NT2/D1 (cell line): ENCODE measurements at regions not wholly inside any gene's neighbourhood (a gene's known extent, or its start where the extent isn't known, plus 50 kb on each side); places are given as distances from the start of the nearest gene placed in this dataset.
"Not testable (repeated sequence)": the region's sequence is repeated elsewhere in the genome, so short reads cannot be mapped to it uniquely, and the experiment has no call there.

Experiments
- DNase-seq: peaks from one replicate; pipeline ENCODE4 v3.0.0-alpha.2; 2011; ENCODE audit warnings: low read depth, low spot score
- H3K27me3 ChIP-seq: 2 replicates; pipeline ENCODE4 v1.6.0; 2011; ENCODE audit warnings: mild to moderate bottlenecking; ENCODE audit not compliant: insufficient read length, insufficient read depth
- H3K36me3 ChIP-seq: 2 replicates; pipeline ENCODE4 v1.6.1; 2011; ENCODE audit warnings: mild to moderate bottlenecking, low read length, mixed read lengths; ENCODE audit not compliant: insufficient read depth, insufficient read length
- H3K4me1 ChIP-seq: 2 replicates; pipeline ENCODE4 v1.5.1; 2011; ENCODE audit not compliant: insufficient read depth, insufficient read length
- H3K4me3 ChIP-seq: 2 replicates; pipeline ENCODE4 v1.5.1; 2011; ENCODE audit warnings: low read depth; ENCODE audit not compliant: insufficient read length
- H3K9ac ChIP-seq: 2 replicates; pipeline ENCODE4 v1.6.0; 2011; ENCODE audit warnings: low read depth; ENCODE audit not compliant: insufficient read length
- H3K9me3 ChIP-seq: 2 replicates; pipeline ENCODE4 v1.5.1; 2011; ENCODE audit warnings: mild to moderate bottlenecking, low read length; ENCODE audit not compliant: insufficient read depth
- SUZ12 ChIP-seq: IDR thresholded peaks from 2 replicates; pipeline ENCODE4 v1.6.1; 2011; ENCODE audit not compliant: insufficient read length, insufficient read depth; ENCODE audit errors: extremely low read depth
- YY1 ChIP-seq: IDR thresholded peaks from 2 replicates; pipeline ENCODE4 v1.6.1; 2011; ENCODE audit not compliant: insufficient read length, insufficient read depth
- ZNF274 ChIP-seq: IDR thresholded peaks from 2 replicates; pipeline ENCODE4 v1.6.1; 2011; ENCODE audit warnings: mild to moderate bottlenecking, low read depth, low read length

GRCh38 chr3:30453360-30454039, 152.9 kb upstream of the TGFBR2 start:
- no peak for DNase-seq
- H3K4me3 ChIP-seq = no peak overlapping the region
- no peaks in the 10 kb centered on the region for H3K36me3 ChIP-seq
- no peak for TF ChIP-seq ZNF274
- no peak for TF ChIP-seq YY1
- TF ChIP-seq SUZ12 = no peak
- H3K9me3 ChIP-seq = no peaks in the 10 kb centered on the region
- no peaks in the 10 kb centered on the region for H3K4me1 ChIP-seq
- H3K9ac ChIP-seq = no peak overlapping the region
- no peaks in the 10 kb centered on the region for H3K27me3 ChIP-seq

- DNase-seq = no peak
- no peaks in the 10 kb centered on the region for H3K27me3 ChIP-seq
- TF ChIP-seq SUZ12 = no peak
- no peak for TF ChIP-seq YY1
- TF ChIP-seq ZNF274 = no peak
- no peaks in the 10 kb centered on the region for H3K4me1 ChIP-seq
- H3K36me3 ChIP-seq = no peaks in the 10 kb centered on the region
- H3K4me3 ChIP-seq = no peak overlapping the region
- H3K9ac ChIP-seq = no peak overlapping the region
- no peaks in the 10 kb centered on the region for H3K9me3 ChIP-seq
Observed at GRCh38 chr3:30454636-30455035, 151.8 kb upstream of the TGFBR2 start.

- DNase-seq, H3K9ac ChIP-seq, H3K4me3 ChIP-seq, H3K4me1 ChIP-seq, H3K27me3 ChIP-seq, H3K9me3 ChIP-seq, H3K36me3 ChIP-seq: not testable (repeated sequence)
Observed at GRCh38 chr3:30455112-30455511, 151.3 kb upstream of the TGFBR2 start.

- no peak overlapping the region for H3K4me3 ChIP-seq
- no peak overlapping the region for H3K9ac ChIP-seq
- no peaks in the 10 kb centered on the region for H3K4me1 ChIP-seq
- TF ChIP-seq YY1 (no peak), ZNF274 (no peak), SUZ12 (no peak)
- no peaks in the 10 kb centered on the region for H3K9me3 ChIP-seq
- no peak for DNase-seq
- H3K27me3 ChIP-seq = no peaks in the 10 kb centered on the region
- H3K36me3 ChIP-seq = no peaks in the 10 kb centered on the region
Observed at GRCh38 chr3:30455840-30456239, 150.6 kb upstream of the TGFBR2 start.

- TF ChIP-seq YY1 (no peak), ZNF274 (no peak), SUZ12 (no peak)
Observed at GRCh38 chr3:30456264-30456663, 150.1 kb upstream of the TGFBR2 start.

GRCh38 chr3:30457081-30457480, 149.3 kb upstream of the TGFBR2 start:
- Histone ChIP-seq H3K4me1 (no peaks in the 10 kb centered on the region), H3K9ac (no peak overlapping the region), H3K27me3 (no peaks in the 10 kb centered on the region), H3K4me3 (no peak overlapping the region), H3K36me3 (no peaks in the 10 kb centered on the region), H3K9me3 (no peaks in the 10 kb centered on the region)
- no peak for DNase-seq
- TF ChIP-seq ZNF274 (no peak), SUZ12 (no peak), YY1 (no peak)

More at GRCh38 chr3:30456264-30456663, 150.1 kb upstream of the TGFBR2 start:
- H3K36me3 ChIP-seq = no peaks in the 10 kb centered on the region
- H3K9ac ChIP-seq = no peak overlapping the region
- H3K4me1 ChIP-seq = no peaks in the 10 kb centered on the region
- H3K9me3 ChIP-seq = no peaks in the 10 kb centered on the region
- no peaks in the 10 kb centered on the region for H3K27me3 ChIP-seq
- no peak for DNase-seq
- no peak overlapping the region for H3K4me3 ChIP-seq

GRCh38 chr3:30457726-30458125, 148.7 kb upstream of the TGFBR2 start:
- no peak for DNase-seq
- Histone ChIP-seq H3K9me3 (no peaks in the 10 kb centered on the region), H3K4me3 (no peak overlapping the region), H3K4me1 (no peaks in the 10 kb centered on the region), H3K27me3 (no peaks in the 10 kb centered on the region), H3K9ac (no peak overlapping the region), H3K36me3 (no peaks in the 10 kb centered on the region)
- TF ChIP-seq ZNF274 (no peak), SUZ12 (no peak), YY1 (no peak)
